SIG-M5 (cell line): ENCODE measurements at regions not wholly inside any gene's neighbourhood (a gene's known extent, or its start where the extent isn't known, plus 50 kb on each side); places are given as distances from the start of the nearest gene placed in this dataset.

Source experiments
- DNase-seq: peaks from one replicate; lab custom pipeline; 2025; lab: John Stamatoyannopoulos, UW

GRCh38 chr13:76711550-76712182 lies 174.5 kb downstream of the KCTD12 start:
- DNase-seq = peak; percentile 71

GRCh38 chr13:76709851-76710250 lies 176.4 kb downstream of the KCTD12 start:
- no peak for DNase-seq

- DNase-seq = no peak
Measured at GRCh38 chr13:76708138-76708688, 178.0 kb downstream of the KCTD12 start.

GRCh38 chr13:76707360-76707759 lies 178.8 kb downstream of the KCTD12 start:
- no peak for DNase-seq

- DNase-seq = no peak
Measured at GRCh38 chr13:76703621-76704288, 182.4 kb downstream of the KCTD12 start.

GRCh38 chr13:76703216-76703615 lies 183.0 kb downstream of the KCTD12 start:
- DNase-seq = no peak

- no peak for DNase-seq
Measured at GRCh38 chr13:76697288-76697687, 188.9 kb downstream of the KCTD12 start.

GRCh38 chr13:76696370-76696769 lies 189.8 kb downstream of the KCTD12 start:
- no peak for DNase-seq

GRCh38 chr13:76693086-76693485 lies 193.1 kb downstream of the KCTD12 start:
- DNase-seq = no peak

- no peak for DNase-seq
Measured at GRCh38 chr13:76692346-76692745, 193.9 kb downstream of the KCTD12 start.

- no peak for DNase-seq
Measured at GRCh38 chr13:76690611-76691010, 195.6 kb downstream of the KCTD12 start.

- DNase-seq = no peak
Measured at GRCh38 chr13:76687467-76687866, 198.7 kb downstream of the KCTD12 start.

GRCh38 chr13:76685938-76686337 lies 200.3 kb downstream of the KCTD12 start:
- no peak for DNase-seq

GRCh38 chr13:76684336-76684735 lies 201.9 kb downstream of the KCTD12 start:
- DNase-seq = no peak

- DNase-seq = no peak
Measured at GRCh38 chr13:76683854-76684253, 202.4 kb downstream of the KCTD12 start.

GRCh38 chr13:76683168-76683567 lies 203.0 kb downstream of the KCTD12 start:
- no peak for DNase-seq

- no peak for DNase-seq
Measured at GRCh38 chr13:76680112-76680511, 206.1 kb downstream of the KCTD12 start.

- DNase-seq = no peak
Measured at GRCh38 chr13:76677043-76677442, 209.2 kb downstream of the KCTD12 start.

GRCh38 chr13:76672420-76672819 lies 213.8 kb downstream of the KCTD12 start:
- DNase-seq = no peak

- DNase-seq = no peak
Measured at GRCh38 chr13:76668716-76669115, 217.5 kb downstream of the KCTD12 start.

- no peak for DNase-seq
Measured at GRCh38 chr13:76668141-76668540, 218.1 kb downstream of the KCTD12 start.

GRCh38 chr13:76667551-76667950 lies 218.7 kb downstream of the KCTD12 start:
- DNase-seq = no peak

GRCh38 chr13:76663592-76664335 lies 222.4 kb downstream of the KCTD12 start:
- no peak for DNase-seq
